SK-N-MC (cell line): ENCODE measurements at regions not wholly inside any gene's neighbourhood (a gene's known extent, or its start where the extent isn't known, plus 50 kb on each side); places are given as distances from the start of the nearest gene placed in this dataset.

Experiments
- EZH2 ChIP-seq: fragments of 200-600 bp; sonication (generic); IDR thresholded peaks from one replicate; pipeline ENCODE4 v1.6.1; 2017; ENCODE audit warnings: antibody characterized with exemption
- POLR2AphosphoS5 ChIP-seq: IDR thresholded peaks from 2 replicates; pipeline ENCODE4 v1.6.1; 2012; ENCODE audit warnings: mild to moderate bottlenecking, low read depth, low read length, borderline replicate concordance

- TF ChIP-seq EZH2, result no peak
- no peak for TF ChIP-seq POLR2AphosphoS5
Measured at GRCh38 chr6:66149132-66149531, 442.1 kb upstream of the EYS start.
